ENCODE measurements at regions not wholly inside any gene's neighbourhood (a gene's known extent, or its start where the extent isn't known, plus 50 kb on each side); places are given as distances from the start of the nearest gene placed in this dataset.
"Not testable (repeated sequence)": the region's sequence is repeated elsewhere in the genome, so short reads cannot be mapped to it uniquely, and the experiment has no call there.

- not testable (repeated sequence) for DNase-seq
Measured at GRCh38 chr16:18263046-18263445, 73.5 kb downstream of the NPIPA8 start.

GRCh38 chr16:18261848-18262247 lies 74.7 kb downstream of the NPIPA8 start:
- DNase-seq = not testable (repeated sequence)

GRCh38 chr16:18259496-18260176 lies 76.9 kb downstream of the NPIPA8 start:
- DNase-seq = not testable (repeated sequence)

- DNase-seq = not testable (repeated sequence)
Measured at GRCh38 chr16:18252943-18253342, 83.6 kb downstream of the NPIPA8 start.

- DNase-seq = not testable (repeated sequence)
Measured at GRCh38 chr16:18230505-18230904, 106.0 kb downstream of the NPIPA8 start.

GRCh38 chr16:18222054-18223009 lies 114.2 kb downstream of the NPIPA8 start:
- not testable (repeated sequence) for DNase-seq

GRCh38 chr16:18217741-18218140 lies 118.8 kb downstream of the NPIPA8 start:
- DNase-seq = not testable (repeated sequence)

GRCh38 chr16:18216814-18217213 lies 119.7 kb downstream of the NPIPA8 start:
- not testable (repeated sequence) for DNase-seq

GRCh38 chr16:18213810-18214209 lies 122.7 kb downstream of the NPIPA8 start:
- DNase-seq = not testable (repeated sequence)

GRCh38 chr16:18211505-18211904 lies 125.0 kb downstream of the NPIPA8 start:
- not testable (repeated sequence) for DNase-seq

- DNase-seq = not testable (repeated sequence)
Measured at GRCh38 chr16:18204786-18205185, 131.8 kb downstream of the NPIPA8 start.

GRCh38 chr16:18204309-18204708 lies 132.2 kb downstream of the NPIPA8 start:
- not testable (repeated sequence) for DNase-seq

- DNase-seq = not testable (repeated sequence)
Measured at GRCh38 chr16:18201511-18201910, 135.0 kb downstream of the NPIPA8 start.

- DNase-seq = not testable (repeated sequence)
Measured at GRCh38 chr16:18192389-18192788, 144.1 kb downstream of the NPIPA8 start.

- not testable (repeated sequence) for DNase-seq
Measured at GRCh38 chr16:18190179-18190578, 146.4 kb downstream of the NPIPA8 start.

- DNase-seq = not testable (repeated sequence)
Measured at GRCh38 chr16:18184755-18185154, 151.8 kb downstream of the NPIPA8 start.

GRCh38 chr16:18181028-18181427 lies 155.5 kb downstream of the NPIPA8 start:
- not testable (repeated sequence) for DNase-seq

GRCh38 chr16:18173945-18174497 lies 162.5 kb downstream of the NPIPA8 start:
- DNase-seq = not testable (repeated sequence)

GRCh38 chr16:18162293-18162692 lies 174.2 kb downstream of the NPIPA8 start:
- not testable (repeated sequence) for DNase-seq

- not testable (repeated sequence) for DNase-seq
Measured at GRCh38 chr16:18161224-18161623, 175.3 kb downstream of the NPIPA8 start.

- not testable (repeated sequence) for DNase-seq
Measured at GRCh38 chr16:18159185-18159584, 177.4 kb downstream of the NPIPA8 start.

GRCh38 chr16:18157854-18158253 lies 178.7 kb downstream of the NPIPA8 start:
- not testable (repeated sequence) for DNase-seq

- not testable (repeated sequence) for DNase-seq
Measured at GRCh38 chr16:18152832-18153231, 183.7 kb downstream of the NPIPA8 start.
